H1 (cell line): ENCODE measurements at regions not wholly inside any gene's neighbourhood (a gene's known extent, or its start where the extent isn't known, plus 50 kb on each side); places are given as distances from the start of the nearest gene placed in this dataset.

Source experiments
- ATF2 ChIP-seq: IDR thresholded peaks from 2 replicates; pipeline ENCODE4 v1.6.1; 2012; ENCODE audit warnings: low read length, inconsistent platforms
- CTCF ChIP-seq, 3 experiments: IDR thresholded peaks; 1 replicate in 2 of 3; 2 replicates in 1 of 3; pipeline versions ENCODE4 v1.5.1 to v1.6.1; 2011; ENCODE audit warnings: low read length in 3 of 3, mild to moderate bottlenecking in 3 of 3, inconsistent platforms in 2 of 3, low read depth in 1 of 3, moderate library complexity in 1 of 3; ENCODE audit not compliant: insufficient read depth in 1 of 3; ENCODE audit errors: control extremely low read depth in 1 of 3
- MAX ChIP-seq: IDR thresholded peaks from 2 replicates; pipeline ENCODE4 v1.6.1; 2012; ENCODE audit warnings: inconsistent platforms
- POLR2A ChIP-seq, 2 experiments: IDR thresholded peaks; 1 replicate in 1 of 2; 2 replicates in 1 of 2; pipeline ENCODE4 v1.6.1; 2011; ENCODE audit warnings: low read depth in 2 of 2, low read length in 2 of 2, mild to moderate bottlenecking in 2 of 2; ENCODE audit errors: control extremely low read depth in 1 of 2
- RFX5 ChIP-seq: IDR thresholded peaks from 2 replicates; pipeline ENCODE4 v1.6.1; 2011; ENCODE audit warnings: low read depth, low read length, improper control_type of control experiment, borderline replicate concordance
- SP1 ChIP-seq: IDR thresholded peaks from 2 replicates; pipeline ENCODE4 v1.6.1; 2011; ENCODE audit warnings: low read depth, low read length
- SRF ChIP-seq: IDR thresholded peaks from 2 replicates; pipeline ENCODE4 v1.6.1; 2011; ENCODE audit warnings: mild to moderate bottlenecking, low read depth, low read length, moderate library complexity

- no peak for TF ChIP-seq CTCF (IDR thresholded peaks at IDR 0.05; ENCODE audit: control extremely low read depth in 1 of 3, insufficient read depth in 1 of 3, low read depth in 1 of 3, low read length in 3 of 3)
- TF ChIP-seq MAX: no peak
- no peak for TF ChIP-seq SP1
- TF ChIP-seq ATF2: no peak
- TF ChIP-seq SRF: no peak
- TF ChIP-seq POLR2A (IDR thresholded peaks at IDR 0.05; ENCODE audit: control extremely low read depth in 1 of 2, low read depth in 2 of 2, low read length in 2 of 2): no peak
- no peak for TF ChIP-seq RFX5
These were observed 847.9 kb upstream of the ANO3 start for GRCh38 chr11:25483915-25484635.
